IMR-90 (cell line): ENCODE measurements at regions not wholly inside any gene's neighbourhood (a gene's known extent, or its start where the extent isn't known, plus 50 kb on each side); places are given as distances from the start of the nearest gene placed in this dataset.

Source experiments
- CEBPB ChIP-seq: IDR thresholded peaks from 2 replicates; pipeline ENCODE4 v1.6.1; 2012; ENCODE audit warnings: low read depth, low read length, improper control_type of control experiment
- CHD1 ChIP-seq: IDR thresholded peaks from 2 replicates; pipeline ENCODE4 v1.6.1; 2012; ENCODE audit warnings: low read depth, low read length, improper control_type of control experiment
- CTCF ChIP-seq: conservative IDR thresholded peaks from 2 replicates; pipeline ENCODE4 v1.5.1; 2012; ENCODE audit warnings: mild to moderate bottlenecking, low read depth, low read length, improper control_type of control experiment
- MAFK ChIP-seq: IDR thresholded peaks from 2 replicates; pipeline ENCODE4 v1.6.1; 2012; ENCODE audit warnings: low read depth, low read length, improper control_type of control experiment
- MAZ ChIP-seq: IDR thresholded peaks from 2 replicates; pipeline ENCODE4 v1.6.1; 2012; ENCODE audit warnings: low read depth, mild to moderate bottlenecking, low read length, improper control_type of control experiment, moderate library complexity, borderline replicate concordance
- POLR2A ChIP-seq: IDR thresholded peaks from 2 replicates; pipeline ENCODE4 v1.6.1; 2012; ENCODE audit warnings: mild to moderate bottlenecking, low read depth, low read length
- SMC3 ChIP-seq: fragments of 150-350 bp; IDR thresholded peaks from 2 replicates; pipeline ENCODE4 v1.6.1; 2016; ENCODE audit warnings: low read depth, mild to moderate bottlenecking, antibody characterized with exemption, low read length, moderate library complexity

- TF ChIP-seq CTCF (no peak), SMC3 (no peak), CEBPB (no peak), POLR2A (no peak), MAFK (no peak), CHD1 (no peak), MAZ (no peak)
Measured at GRCh38 chr15:77786956-77787355, 154.2 kb upstream of the LINGO1 start.
